ENCODE measurements at regions not wholly inside any gene's neighbourhood (a gene's known extent, or its start where the extent isn't known, plus 50 kb on each side); places are given as distances from the start of the nearest gene placed in this dataset.

DNA sequence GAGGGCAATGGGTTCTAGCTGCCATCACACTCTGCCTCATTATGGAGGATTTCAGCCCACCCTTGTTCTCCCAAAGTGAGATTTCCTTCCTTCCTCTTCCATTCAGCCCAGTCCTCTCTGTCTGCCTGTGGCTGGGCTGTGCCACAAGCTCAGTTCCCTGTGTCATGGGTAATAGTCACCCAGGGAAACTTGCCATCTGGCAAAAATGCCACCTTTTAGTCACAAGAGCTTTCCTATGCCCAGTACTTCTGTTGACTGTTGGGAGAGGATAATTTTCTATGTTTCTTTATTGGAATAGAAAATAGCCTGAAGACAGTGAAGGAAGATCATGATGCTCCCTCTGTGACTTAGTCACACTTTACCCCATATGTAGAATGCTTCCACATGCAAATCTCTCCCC lies 71.4 kb downstream of the TLR4 start:
- no peaks in the 10 kb centered on the region for H3K27me3 ChIP-seq
- no peaks in the 10 kb centered on the region for H3K9me3 ChIP-seq
- no peaks in the 10 kb centered on the region for H3K36me3 ChIP-seq
- no peak overlapping the region for H3K4me3 ChIP-seq
- peak; percentile 3 for DNase-seq

GRCh38 chr9:117777823-117778222 lies 73.6 kb downstream of the TLR4 start:
- no peak overlapping the region for H3K4me3 ChIP-seq

DNA sequence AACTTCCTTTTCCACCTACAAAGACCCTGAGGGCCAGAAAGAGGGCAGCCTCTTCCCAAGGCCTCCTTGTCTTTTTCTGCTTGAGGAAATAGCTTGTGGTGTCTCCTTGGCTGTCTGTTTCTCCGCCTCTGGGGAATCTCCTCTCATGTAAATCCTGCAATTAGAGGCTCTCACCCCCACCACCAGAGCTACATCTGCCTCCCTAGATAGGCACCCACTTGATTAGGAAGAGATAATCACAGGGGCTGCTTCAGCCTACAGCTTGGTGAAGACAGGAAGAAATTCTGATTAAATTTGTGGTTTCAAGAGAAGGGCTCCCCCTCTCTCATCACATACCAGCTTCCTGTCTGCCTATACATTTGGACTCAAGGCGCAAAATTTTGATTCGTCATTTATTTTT lies 75.6 kb downstream of the TLR4 start:
- H3K9me3 ChIP-seq = no peaks in the 10 kb centered on the region
- no peaks in the 10 kb centered on the region for H3K36me3 ChIP-seq
- no peaks in the 10 kb centered on the region for H3K27me3 ChIP-seq
- no peak for DNase-seq
- H3K4me3 ChIP-seq = no peak overlapping the region

More at GRCh38 chr9:117777823-117778222, 73.6 kb downstream of the TLR4 start:
- DNase-seq = no peak
- Histone ChIP-seq H3K27me3 (no peaks in the 10 kb centered on the region), H3K36me3 (no peaks in the 10 kb centered on the region), H3K9me3 (no peaks in the 10 kb centered on the region)

- peak overlapping the region; percentile 39 for H3K4me3 ChIP-seq
- peak; percentile 64 for DNase-seq
These were observed 79.0 kb downstream of the TLR4 start for GRCh38 chr9:117782931-117783788.

GRCh38 chr9:117783828-117784227 lies 79.6 kb downstream of the TLR4 start:
- Histone ChIP-seq H3K4me3 (no peak overlapping the region), H3K9me3 (no peaks in the 10 kb centered on the region)
- DNase-seq = no peak

More at GRCh38 chr9:117782931-117783788, 79.0 kb downstream of the TLR4 start:
- Histone ChIP-seq H3K27me3 (no peaks in the 10 kb centered on the region), H3K9me3 (no peaks in the 10 kb centered on the region), H3K36me3 (no peaks in the 10 kb centered on the region)

DNA sequence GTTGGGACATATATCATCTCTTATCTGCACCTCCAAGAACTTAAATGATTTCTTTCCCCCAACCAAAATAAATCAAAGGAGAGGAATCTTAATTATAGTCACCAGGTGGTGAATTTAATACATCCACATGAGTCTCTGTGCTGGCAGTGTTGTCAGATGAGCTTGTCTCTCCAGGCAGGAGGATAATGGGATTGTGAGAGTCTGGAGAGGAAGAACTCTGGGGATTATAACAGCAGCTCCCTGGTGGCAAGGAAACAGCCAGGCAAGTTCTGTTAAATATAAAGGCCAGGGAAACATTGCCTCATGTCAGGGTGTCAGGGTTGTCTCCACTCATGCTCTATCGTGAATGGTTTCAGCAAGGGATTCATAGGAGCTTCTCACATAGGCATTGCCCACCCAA lies 80.8 kb downstream of the TLR4 start:
- DNase-seq = no peak
- H3K4me3 ChIP-seq = no peak overlapping the region
- H3K9me3 ChIP-seq = no peaks in the 10 kb centered on the region
- H3K27me3 ChIP-seq = no peaks in the 10 kb centered on the region
- no peaks in the 10 kb centered on the region for H3K36me3 ChIP-seq

More at GRCh38 chr9:117783828-117784227, 79.6 kb downstream of the TLR4 start:
- Histone ChIP-seq H3K27me3 (no peaks in the 10 kb centered on the region), H3K36me3 (no peaks in the 10 kb centered on the region)

GRCh38 chr9:117787746-117788145 lies 83.5 kb downstream of the TLR4 start:
- H3K4me3 ChIP-seq = no peak overlapping the region
- H3K27me3 ChIP-seq = no peaks in the 10 kb centered on the region
- H3K9me3 ChIP-seq = no peaks in the 10 kb centered on the region; the same call in 1 of the 2 replicates
- no peaks in the 10 kb centered on the region for H3K36me3 ChIP-seq
- no peak for DNase-seq

DNA sequence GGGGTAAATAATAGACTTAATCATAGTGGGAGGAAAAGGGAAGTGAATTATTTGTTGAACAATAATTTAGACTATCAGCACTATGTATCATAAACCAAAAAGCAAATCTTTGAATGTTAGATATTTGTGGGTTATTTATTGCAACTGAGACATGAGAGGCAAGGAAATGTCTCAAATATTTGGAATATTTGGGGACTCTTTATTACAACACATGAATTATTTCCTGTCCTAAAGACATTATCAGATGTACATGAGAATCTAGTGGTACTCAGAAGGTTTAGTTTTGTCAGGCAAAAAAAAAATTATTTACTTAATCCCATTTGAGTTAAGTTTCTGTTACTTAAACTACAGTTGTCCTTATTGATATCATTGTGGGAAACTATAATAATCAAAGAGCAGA lies 91.1 kb downstream of the TLR4 start:
- no peaks in the 10 kb centered on the region for H3K36me3 ChIP-seq
- no peak overlapping the region for H3K4me3 ChIP-seq
- no peak for DNase-seq
- no peaks in the 10 kb centered on the region for H3K27me3 ChIP-seq
- no peaks in the 10 kb centered on the region; the same call in 1 of the 2 replicates for H3K9me3 ChIP-seq

GRCh38 chr9:117796681-117797080 lies 92.5 kb downstream of the TLR4 start:
- no peak overlapping the region for H3K4me3 ChIP-seq
- no peaks in the 10 kb centered on the region; the same call in 1 of the 2 replicates for H3K9me3 ChIP-seq
- H3K27me3 ChIP-seq = no peaks in the 10 kb centered on the region
- peak; percentile 34 for DNase-seq
- no peaks in the 10 kb centered on the region for H3K36me3 ChIP-seq

- DNase-seq = no peak
- H3K36me3 ChIP-seq = no peaks in the 10 kb centered on the region
- H3K27me3 ChIP-seq = no peaks in the 10 kb centered on the region
- no peaks in the 10 kb centered on the region for H3K9me3 ChIP-seq
- H3K4me3 ChIP-seq = no peak overlapping the region
These were observed 96.2 kb downstream of the TLR4 start for GRCh38 chr9:117800389-117800788.

GRCh38 chr9:117809751-117810150 lies 105.5 kb downstream of the TLR4 start:
- H3K4me3 ChIP-seq = no peak overlapping the region
- no peak for DNase-seq
- H3K27me3 ChIP-seq = no peaks in the 10 kb centered on the region
- H3K9me3 ChIP-seq = no peaks in the 10 kb centered on the region
- H3K36me3 ChIP-seq = no peaks in the 10 kb centered on the region

GRCh38 chr9:117815315-117815714 lies 111.1 kb downstream of the TLR4 start:
- H3K9me3 ChIP-seq = no peaks in the 10 kb centered on the region
- H3K27me3 ChIP-seq = no peaks in the 10 kb centered on the region
- no peak overlapping the region for H3K4me3 ChIP-seq
- DNase-seq = no peak
- H3K36me3 ChIP-seq = no peaks in the 10 kb centered on the region

- Histone ChIP-seq H3K36me3 (no peaks in the 10 kb centered on the region), H3K4me3 (no peak overlapping the region), H3K27me3 (no peaks in the 10 kb centered on the region), H3K9me3 (no peaks in the 10 kb centered on the region)
- DNase-seq = no peak
These were observed 111.7 kb downstream of the TLR4 start for GRCh38 chr9:117815948-117816347.

DNA sequence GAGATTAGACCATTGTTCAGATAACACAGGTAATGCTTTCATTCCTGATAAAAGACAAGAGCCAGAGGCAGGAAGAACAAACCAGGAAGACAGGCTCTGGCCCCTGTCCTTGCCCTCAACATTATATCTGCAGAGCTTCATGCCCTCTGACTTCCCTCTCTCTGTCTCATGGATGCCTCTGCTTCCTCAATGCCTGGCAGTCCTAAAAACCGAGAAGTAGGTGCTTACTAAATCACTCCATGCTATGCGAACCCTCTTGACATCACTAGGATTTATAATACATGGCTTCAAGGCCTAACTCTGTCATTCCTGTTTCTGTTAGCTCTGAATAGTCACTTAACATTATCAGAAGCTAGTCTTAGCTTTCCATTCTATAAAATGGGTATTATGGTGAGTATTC lies 117.8 kb downstream of the TLR4 start:
- H3K4me3 ChIP-seq = no peak overlapping the region
- DNase-seq = no peak
- no peaks in the 10 kb centered on the region for H3K36me3 ChIP-seq
- H3K9me3 ChIP-seq = no peaks in the 10 kb centered on the region
- H3K27me3 ChIP-seq = no peaks in the 10 kb centered on the region

DNA sequence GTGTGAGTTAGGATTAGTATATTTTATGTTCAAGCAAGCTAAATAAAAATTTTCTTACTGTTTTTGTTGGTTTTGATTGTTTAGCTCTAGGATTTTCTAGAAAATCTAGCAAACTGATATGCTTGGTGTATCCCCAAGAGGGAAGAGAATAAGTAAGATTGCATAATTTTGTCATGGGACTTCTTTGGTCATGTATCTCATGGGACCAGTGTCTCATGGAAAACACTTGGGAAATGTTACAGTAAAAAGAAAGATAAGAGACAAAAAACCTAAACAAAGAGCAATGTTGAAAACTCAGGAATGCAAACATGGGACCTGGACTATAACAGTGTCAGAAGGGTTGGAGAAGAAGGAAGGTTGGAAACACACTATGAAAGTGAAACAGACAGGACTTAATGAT lies 119.4 kb downstream of the TLR4 start:
- Histone ChIP-seq H3K27me3 (no peaks in the 10 kb centered on the region), H3K9me3 (no peaks in the 10 kb centered on the region), H3K36me3 (no peaks in the 10 kb centered on the region), H3K4me3 (no peak overlapping the region)
- DNase-seq = no peak

DNA sequence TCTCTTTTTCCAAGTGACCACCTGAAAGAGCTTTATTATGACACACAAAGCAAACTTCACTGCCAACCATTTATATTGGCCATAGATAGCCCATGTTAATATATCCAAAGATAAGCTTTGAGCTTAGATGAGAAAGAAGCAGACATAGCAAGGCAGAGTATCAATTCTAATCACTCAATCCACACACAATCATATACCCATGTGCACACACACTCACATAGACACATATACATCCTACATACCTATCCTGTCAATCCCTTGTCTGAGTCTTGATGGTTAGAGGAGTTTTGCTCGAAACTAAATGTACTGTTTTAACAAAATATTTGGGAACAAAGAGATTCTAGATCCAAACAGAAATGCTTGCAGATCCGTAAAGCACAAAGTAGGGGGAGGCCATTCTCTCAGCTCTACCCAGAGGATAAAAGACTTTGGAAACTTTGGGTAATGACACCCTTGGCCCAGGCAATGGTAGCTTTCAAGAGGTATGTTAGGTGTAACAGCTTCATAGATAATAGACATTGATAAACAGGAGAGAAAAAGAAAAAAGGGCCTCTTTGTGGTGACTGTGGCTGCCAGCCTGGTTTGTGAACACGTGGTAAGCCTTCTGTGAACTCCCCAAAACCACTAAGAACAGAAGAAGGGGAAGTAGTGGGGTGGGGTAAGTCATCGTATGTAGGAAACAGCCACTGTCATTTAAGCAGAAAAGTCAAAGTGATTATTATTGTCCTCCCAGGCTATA lies 121.6 kb downstream of the TLR4 start:
- Histone ChIP-seq H3K27me3 (no peaks in the 10 kb centered on the region), H3K36me3 (no peaks in the 10 kb centered on the region), H3K4me3 (no peak overlapping the region), H3K9me3 (no peaks in the 10 kb centered on the region)
- no peak for DNase-seq

DNA sequence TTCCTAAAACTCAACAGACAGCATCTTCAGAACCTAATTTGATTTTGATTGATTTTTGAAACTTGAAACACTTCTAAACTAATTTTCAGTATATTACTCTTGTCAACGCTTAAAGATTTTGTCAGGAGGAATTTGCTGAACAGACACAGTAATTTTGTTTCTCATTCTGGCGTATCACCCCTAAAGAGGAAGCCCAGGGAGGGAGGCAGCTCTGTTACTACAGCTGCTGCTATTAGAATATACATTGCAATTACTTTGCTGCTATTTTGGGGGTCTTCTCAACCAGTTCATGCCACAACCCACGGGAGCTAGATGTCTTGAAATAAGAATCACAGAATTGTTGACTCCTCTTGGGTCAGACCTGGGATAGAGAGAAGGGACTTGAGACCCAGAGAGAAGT lies 122.6 kb downstream of the TLR4 start:
- H3K27me3 ChIP-seq = no peaks in the 10 kb centered on the region
- H3K36me3 ChIP-seq = no peaks in the 10 kb centered on the region
- no peak for DNase-seq
- H3K4me3 ChIP-seq = no peak overlapping the region
- no peaks in the 10 kb centered on the region for H3K9me3 ChIP-seq

GRCh38 chr9:117827456-117827855 lies 123.3 kb downstream of the TLR4 start:
- no peaks in the 10 kb centered on the region for H3K27me3 ChIP-seq
- no peaks in the 10 kb centered on the region for H3K36me3 ChIP-seq
- no peaks in the 10 kb centered on the region for H3K9me3 ChIP-seq
- DNase-seq = no peak
- no peak overlapping the region for H3K4me3 ChIP-seq
